A204.1 (cell line): ENCODE measurements at regions not wholly inside any gene's neighbourhood (a gene's known extent, or its start where the extent isn't known, plus 50 kb on each side); places are given as distances from the start of the nearest gene placed in this dataset.

ENCODE experiments used
- FAIRE-seq: peaks from 2 replicates; lab custom pipeline; 2012; peaks lifted over from hg19 to GRCh38; lab: Jason Lieb, UNC

DNA sequence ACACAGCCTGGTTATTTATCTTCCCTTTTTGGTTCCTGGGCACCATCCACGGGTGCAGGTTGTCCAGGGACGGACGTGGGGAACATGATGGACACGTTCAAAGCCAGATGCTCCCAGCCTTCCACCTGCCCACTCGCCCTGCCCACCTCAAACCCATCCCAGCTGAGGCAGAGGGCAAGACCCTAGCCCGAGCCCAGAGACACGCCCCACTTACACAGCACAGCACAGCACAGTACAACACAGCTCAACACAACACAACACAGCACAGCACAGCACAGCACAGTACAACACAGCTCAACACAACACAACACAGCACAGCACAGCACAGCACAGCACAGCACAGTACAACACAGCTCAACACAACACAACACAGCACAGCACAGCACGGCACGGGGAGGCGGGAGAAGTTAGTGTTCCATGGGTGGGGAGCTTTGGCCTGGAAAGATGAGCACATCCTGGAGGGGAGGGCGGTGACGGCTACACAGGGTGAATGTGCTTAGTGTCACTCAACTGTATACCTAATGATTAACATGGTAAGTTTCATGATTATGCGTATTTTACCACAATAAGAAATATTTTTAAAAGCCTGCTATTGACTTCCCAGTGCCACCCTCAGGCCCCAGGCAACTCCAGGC lies 1507.5 kb downstream of the BRD1 start:
- FAIRE-seq = no peak

DNA sequence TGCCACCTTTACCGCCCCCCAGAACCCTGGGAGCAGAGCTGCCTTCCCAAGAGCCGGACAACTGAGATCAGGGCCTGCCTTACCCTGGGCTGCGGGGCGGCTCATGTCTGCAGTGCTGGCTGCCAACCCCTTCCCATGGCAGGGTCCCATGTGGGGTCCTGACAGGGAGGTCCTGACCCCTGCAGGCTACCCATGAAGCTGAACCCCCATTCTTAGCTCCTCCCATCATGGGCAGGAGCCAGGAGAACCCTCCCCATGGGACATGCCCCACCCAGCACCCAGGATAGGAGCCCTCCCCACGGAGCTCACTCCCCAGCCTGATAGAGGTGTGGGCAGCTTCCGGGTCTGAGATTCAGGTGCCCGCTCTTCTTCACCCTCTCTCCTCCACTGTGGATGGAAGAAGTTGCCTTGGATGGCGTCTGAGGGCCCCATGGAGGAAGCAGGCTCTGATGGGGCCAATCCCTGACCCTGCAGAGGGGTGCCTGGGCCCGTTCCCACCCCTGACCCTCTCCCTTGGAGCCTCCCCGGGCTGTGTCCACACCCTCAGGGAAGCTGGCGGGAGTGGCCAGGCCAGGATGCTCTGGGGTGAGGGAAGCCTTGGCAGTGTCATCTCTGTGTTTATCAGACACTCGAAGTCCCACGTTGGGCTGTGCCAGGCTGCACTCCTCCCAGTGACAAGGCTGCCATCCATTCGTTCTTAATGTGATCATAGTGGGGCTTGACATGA lies 1508.2 kb downstream of the BRD1 start:
- no peak for FAIRE-seq

DNA sequence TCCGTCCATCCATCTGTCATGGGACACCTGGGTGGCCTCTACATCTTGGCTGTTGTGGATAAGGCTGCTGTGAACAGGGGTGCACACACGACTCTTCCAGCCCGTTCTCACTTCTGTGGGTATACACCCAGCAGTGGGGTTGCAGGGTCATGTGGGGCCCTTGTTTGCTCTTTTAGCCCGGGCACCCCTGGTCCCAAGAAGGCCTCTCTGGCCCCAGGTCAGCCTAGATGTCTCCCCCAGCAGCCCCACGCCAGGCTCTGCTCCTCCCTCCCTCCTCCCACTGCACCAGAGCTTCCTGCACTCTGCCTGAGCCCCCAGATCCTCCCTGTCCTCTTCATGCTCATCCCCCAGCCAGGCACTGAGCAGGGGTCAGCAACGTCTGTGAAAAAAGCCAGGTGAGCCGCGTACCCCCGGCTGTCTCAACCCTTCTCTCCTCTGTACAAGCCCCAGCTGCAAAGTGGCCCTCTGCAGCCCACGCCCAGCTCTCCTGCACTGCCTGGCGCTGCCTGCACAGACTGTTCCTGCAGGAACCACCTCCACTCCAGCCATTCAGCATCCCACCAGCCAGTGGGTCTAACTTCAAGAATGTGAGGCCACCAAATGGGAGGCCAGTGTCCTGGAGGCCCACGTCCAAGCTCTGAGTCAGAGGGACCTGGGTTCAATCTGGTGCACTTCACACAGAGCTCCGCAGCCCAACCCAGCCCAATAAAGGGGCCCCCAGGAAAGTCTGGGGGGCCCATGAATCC lies 1508.9 kb downstream of the BRD1 start:
- no peak for FAIRE-seq

DNA sequence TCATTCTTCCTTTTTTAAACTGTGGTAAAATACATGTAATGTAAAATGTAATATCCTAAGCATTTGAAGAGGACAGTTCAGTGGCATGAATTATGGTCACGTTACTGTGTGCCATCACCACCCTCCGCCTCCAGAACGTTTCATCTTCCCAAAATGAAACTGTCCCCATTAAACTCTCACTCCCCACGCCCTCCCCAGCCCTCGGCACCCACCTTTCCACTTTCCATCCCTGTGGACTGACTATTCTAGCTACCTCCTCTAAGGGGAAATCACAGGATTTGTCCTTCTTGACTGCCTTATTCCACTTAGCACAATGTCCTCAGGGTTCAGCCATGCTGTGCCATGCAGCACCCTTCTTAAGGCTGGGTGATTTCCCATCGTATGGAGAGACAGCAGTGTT lies 1509.5 kb downstream of the BRD1 start:
- no peak for FAIRE-seq

DNA sequence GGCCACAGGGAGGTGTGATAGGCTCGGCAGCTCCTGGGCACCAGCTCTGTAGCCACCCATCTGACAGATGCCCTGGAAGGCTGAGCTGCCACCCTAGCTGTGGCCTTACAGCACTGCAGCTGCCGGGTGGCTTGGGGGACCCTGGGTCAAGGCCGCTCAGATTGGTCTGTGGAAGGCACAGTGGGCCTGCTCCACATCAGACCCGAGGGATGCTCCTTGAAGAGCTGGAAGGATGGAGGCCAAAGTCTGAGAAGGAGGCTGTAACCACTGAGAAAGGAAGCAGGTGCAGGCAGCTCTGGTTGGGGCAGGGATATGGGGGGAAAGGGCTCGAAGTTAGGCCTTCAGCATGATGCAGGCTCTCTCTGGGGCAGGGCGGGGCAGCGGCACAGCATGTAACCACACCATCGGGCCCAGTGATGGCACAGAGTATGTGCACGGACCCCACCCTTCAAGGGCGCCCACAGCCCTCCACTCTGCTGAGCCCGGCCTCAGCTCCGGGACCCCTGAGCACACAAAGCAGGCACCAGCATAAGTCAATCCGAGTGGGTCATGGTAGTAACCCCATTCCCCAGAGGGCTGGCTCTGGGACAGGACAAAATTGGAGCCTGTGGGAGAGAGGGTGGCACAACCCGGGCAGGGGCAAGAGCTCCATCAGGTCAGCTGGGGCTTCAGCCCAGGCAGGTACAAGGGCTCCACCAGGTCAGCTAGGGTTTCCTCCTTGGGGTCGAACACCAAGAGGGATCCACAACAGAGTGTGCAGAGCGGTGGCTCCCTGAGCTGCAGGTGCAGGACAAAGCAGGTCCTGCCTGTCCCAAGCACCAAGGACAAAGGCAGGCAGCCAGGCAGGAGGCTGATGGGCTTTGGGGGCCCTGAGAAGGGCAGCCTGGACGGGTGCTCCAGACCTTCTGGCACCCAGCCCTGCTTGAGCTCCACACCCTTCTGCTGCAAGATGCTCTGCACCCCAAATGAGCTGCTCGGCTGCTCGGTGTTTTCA lies 1511.1 kb downstream of the BRD1 start:
- FAIRE-seq = no peak

DNA sequence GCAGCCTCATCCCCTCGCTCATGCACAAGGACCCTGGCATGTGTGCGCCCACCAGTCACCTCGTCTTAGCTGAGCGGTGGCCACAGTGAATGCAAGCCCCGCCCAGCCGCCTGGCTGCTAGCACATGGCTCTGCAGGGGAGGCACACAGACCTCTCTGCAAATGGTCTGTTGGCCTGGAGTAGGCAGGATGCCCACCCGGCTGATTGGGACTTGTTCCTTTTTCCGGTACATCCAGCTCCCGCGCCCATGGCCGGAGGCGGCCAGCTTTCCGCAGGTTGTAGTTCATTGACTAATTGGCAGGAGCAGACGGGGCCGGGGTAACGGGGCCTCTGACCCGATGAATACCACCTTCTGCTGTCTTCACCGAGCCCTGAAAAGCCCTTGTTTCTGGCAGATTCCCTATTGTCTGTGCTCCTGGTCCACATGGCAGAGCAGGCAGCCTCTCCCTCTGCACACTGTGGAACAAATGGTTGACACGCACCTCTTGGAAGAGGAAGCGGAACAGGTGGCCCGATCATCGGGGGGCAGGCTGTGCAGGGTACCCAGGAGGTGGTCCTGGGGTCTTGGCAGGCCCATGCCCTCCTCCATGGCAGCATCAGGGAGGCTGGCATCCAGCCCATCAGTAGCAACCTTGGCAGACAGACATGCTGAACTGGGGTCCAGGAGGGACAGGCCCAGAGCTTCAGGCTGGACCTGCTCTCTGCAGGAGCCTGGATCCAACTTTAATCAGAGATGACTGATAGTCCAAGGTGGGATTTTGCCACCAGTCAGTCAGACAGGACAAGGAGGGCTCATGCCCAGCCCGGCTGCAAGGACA lies 1512.0 kb downstream of the BRD1 start:
- no peak for FAIRE-seq

DNA sequence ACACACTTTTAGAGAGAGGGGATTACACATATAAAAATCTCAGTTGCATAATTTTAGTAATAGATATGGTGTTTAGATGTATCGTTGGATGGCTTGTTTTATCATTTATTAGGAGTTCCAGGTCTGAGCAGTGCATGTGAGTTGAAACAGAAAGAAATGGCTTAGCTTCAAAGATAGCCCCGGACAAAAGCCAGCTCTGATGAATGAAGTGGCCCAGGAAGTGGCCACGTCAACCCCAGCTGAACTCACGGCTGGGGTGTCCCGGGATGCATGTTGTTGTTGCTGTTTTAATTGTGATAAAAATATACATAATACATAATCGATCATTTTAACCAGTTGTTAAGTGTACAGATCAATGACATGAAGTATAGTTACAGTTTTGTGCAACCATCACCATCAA lies 1513.6 kb downstream of the BRD1 start:
- FAIRE-seq = no peak

DNA sequence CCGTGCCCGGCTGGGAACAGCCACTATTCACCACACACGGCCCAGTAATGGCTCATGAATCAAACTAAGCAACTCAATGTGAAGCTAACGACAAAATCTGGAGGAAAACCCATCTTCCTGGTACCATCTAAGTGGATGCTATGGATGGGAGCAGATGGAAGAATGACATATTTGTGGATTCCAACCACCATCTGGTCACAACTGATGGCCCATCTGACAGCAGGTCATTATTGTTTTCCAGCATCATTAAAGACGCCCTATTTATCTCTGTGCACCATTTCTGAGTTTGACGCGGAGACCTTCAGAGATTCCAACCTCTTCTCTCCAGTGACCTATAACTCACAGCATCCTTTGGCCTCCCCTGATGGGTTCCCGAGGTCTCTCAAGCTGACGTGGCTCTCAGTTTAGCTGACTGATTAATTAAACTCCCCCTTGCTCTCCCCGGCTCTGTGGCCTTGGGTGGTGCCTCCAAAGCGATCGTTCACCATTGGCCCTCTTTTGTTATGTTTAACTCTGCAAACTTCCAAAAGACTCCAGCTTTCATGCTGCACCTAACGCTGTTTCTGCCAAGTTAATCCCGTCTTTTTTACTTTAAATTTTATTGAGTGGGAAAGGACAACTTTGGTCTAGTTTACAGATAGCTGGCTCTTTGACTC lies 1514.4 kb downstream of the BRD1 start:
- no peak for FAIRE-seq

DNA sequence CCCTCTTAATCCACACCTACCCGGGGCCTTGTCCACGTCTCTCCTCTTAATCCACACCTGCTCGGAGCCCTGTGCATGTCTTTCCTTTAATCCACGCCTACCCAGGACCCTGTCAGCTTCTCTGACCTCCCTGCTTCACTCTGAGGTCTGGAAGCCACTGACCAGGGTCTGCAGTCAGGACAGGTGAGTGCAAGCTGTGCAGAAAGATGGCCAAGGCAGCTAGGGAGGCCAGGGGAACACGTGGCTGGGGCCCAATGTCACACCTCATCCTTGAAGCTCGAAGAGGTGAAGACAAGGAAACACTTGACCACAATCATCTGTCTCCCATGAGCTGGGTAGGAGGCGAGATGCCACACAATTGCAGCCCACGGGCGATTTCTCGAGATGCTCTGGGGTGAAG lies 1516.9 kb downstream of the BRD1 start:
- no peak for FAIRE-seq

DNA sequence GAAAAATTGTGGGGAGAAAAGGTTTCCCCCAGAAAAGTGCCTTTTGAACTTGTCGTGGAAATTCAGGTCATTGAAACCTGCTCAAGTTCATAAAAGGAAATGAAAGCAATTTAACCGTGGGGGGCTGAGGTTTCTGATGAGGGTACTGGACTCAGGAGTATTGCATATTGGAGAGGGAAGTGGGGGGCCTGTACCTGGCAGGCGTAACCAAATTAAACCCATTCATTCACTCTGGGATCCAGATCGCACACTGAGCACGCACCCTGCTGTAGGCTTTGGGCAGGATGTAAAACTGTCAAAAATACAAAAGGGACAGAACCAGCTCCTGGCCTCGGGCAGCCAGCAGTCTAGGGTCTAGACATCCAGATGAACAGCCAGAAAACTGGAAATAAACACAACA lies 1517.4 kb downstream of the BRD1 start:
- FAIRE-seq = no peak

DNA sequence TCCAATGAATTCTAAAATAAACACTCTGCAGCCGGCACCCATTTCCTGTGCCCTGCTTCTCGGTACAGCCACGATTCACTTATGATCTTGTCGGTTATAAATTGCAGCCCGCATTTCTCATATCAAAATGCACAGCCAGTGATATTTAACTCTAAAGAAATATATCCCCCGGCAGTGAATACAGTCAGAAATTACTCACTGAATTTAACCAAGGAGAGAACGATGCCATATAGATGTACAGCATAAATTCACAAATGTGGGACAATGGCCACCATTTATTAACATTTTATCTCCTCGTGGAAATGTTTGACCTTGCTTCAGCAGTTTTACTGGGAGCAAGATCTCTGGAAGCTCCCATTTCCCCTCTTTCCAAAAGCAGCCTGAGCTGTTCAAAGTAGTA lies 1517.8 kb downstream of the BRD1 start:
- no peak for FAIRE-seq

DNA sequence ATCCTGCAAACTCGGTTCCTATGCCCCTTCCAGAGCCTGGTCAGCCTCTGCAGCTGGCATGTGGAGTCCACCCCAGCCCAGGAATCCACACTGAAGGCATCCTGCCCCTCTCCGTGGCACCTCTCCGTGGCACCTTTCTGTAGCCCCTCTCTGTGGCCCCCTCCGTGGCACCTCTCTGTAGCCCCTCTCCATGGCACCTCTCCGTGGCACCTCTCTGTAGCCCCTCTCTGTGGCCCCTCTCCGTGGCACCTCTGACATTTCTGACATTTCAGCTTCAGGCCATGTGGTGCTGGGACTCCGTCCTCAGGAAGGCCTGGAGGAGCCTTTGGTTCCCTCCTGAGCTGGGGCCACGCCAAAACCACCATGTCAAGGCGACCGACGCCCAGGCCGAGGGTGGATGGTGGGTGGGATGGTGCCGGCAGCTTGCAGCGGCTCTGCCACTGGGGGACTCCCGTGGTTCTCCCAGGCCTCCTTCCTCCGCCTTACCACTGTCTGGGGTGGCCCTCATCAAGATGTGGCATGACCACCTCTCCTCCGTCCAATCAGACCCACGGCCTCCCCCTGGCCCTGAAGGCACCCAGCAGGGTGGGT lies 1518.5 kb downstream of the BRD1 start:
- no peak for FAIRE-seq

DNA sequence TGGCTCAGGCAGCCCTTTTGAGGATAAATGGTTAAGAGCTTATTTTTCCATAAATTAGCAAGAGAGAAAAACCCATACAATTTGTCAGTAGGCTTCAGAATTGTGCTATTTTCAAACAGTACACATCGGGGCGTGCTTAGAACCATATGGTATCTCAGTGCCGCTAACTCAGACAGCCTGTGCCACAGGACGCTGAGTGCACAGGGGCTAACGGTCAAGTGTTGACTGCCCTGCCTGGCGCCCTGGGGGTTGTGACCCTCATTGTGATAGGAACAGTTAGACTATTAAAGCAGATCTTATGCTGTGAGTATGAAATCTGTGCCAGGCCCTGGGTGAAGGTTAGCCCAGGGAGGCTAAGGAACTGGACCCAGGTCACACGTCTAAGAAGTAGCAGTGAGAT lies 1519.7 kb downstream of the BRD1 start:
- FAIRE-seq = no peak

DNA sequence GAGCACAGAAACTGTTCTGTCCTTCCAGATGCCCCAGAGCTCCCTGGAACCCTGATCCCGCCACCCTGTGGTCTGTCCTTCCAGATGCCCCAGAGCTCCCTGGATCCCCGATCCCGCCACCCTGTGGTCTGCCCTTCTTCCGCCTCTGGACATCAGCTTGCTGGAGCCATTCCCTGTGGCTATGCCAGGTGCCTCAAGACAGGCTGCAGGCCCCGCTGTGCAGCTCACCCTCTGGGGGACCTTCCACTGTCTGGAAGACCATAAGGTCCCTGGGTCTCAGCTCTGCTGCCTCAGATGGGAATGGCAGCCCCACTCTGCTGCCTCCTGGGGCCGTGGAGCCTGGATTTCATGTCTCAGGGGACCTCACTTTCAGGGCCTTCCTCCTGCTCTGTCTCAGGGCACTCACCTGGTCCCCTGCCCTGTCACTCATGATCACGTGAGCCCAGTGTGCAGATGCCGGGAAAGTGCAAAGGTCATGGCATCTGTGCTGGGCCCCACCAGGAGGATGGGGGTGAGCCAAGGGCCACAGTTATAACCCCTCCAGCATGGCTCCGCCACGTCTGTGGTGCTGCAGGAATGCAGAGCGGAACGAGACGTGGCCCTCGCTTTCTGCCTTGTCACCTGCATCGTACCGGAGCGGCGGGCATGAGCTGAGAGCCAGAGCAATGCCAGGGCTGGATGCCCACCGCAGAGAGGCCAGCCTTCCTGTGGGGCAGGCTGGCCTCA lies 1520.7 kb downstream of the BRD1 start:
- FAIRE-seq = no peak

DNA sequence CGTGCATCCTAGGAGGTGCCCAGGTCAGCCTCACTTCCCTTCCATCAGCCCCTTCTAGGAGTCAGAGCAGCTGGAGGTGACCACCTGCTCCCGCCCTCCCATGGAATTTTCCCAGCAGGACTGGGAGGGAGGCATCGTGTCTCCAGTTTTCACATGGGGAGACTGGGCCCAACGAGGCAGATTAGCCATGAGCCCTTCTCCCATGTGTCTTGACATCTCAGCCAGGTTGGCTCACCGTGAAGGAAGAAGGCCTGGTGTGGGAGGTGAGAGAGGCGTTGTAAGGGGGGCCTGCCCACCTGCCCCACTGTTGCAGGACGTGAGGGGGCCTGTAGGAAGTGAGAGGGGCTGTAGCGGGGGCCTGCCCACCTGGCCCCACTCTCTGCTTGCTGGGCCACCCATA lies 1521.4 kb downstream of the BRD1 start:
- FAIRE-seq = no peak

DNA sequence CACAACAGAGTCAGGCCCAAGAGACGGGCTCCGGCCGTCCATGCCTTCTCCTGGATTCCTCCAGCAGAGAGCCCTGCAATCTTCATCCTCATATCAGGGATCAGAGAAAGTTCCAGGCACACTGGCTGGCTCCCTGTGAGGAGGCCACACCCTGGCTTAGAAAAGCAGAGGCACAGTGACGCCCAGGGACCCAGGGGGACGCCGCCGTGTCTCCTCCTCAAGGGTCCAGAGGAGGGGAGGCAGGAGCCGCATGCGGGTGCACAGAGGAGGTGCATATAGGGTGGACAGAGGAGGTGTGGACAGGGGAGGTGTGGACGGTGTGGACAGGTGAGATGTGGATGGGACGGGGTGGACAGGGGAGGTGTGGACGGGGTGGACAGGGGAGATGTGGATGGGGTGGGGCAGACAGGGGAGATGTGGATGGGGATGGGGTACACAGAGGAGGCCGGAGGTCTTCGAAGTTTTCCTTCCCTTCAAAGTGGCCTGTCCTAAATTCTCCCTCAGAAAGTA lies 1521.9 kb downstream of the BRD1 start:
- FAIRE-seq = no peak

DNA sequence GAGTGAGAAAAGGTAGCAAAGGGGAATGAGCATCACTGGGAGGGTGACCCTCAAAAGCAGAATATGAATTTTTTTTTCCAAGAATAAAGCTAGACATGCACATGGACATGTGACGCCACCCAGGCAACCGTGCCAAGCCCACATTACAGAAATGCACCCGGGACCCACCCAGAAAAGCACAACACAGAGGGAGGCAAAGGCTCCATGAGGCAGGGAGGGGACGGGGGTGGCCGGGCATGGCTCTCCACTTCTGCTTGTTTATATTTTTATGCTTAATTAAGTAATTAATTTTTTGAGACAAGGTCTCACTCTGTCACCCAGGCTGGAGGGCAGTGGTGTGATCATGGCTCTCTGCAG lies 1524.3 kb downstream of the BRD1 start:
- no peak for FAIRE-seq

DNA sequence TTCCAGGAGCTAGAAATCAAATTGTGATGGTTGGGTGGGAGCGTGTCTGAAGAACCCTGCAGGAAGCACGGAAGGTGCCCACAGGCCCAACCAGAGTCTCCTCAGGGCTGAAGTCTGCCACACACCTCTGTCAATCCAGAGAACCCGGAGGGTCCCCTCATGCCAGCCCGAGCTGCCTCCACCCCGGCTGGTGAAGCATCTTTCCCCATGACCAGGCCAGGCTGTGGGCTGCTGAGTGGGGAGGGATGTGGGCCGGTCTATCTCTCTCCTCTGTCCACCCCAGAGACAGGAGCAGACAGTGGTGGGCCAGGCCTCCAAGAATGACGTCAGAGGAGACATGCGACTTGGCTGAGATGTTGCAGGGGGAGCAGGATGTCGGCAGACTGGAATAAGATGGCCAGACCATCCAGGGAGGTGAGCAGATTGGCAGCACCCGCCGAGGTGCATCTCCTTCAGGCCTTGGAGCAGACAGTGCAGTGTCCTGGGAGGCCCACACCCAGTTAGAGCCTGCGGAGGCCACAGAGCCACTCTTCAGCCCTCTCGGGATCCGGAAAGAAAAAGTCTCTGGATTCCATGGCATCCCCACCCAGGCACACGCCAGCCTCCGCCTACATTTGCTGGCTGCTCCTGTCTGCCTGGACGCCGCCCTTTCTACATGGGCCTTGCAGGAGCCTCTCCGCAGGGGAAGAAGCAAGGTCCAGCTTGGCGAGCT lies 1524.9 kb downstream of the BRD1 start:
- FAIRE-seq = no peak

DNA sequence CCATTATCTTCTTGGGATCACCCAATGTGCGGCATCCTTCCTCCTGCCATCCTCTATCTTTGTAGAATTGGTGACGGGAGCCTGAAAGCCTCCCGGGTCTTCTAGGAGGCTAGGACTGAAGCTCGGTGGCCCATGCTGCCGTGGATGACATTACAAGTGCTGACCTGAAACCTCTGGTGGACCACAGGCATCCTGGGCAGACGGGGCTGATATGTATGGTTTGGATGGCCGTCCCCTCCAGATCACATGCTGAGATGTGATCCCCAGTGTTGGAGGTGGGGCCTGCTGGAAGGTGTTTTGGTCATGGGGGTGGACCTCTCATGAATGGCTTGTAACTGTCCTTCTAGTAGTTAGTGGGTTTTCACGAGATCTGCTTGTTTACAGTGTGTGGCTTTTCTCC lies 1525.8 kb downstream of the BRD1 start:
- FAIRE-seq = no peak
